ENCODE measurements at regions not wholly inside any gene's neighbourhood (a gene's known extent, or its start where the extent isn't known, plus 50 kb on each side); places are given as distances from the start of the nearest gene placed in this dataset.
A peak's percentile ranks its signal among the peaks of the same experiment; 100 is the strongest.

GRCh38 chr5:166952048-166952447 lies 1339.4 kb upstream of the WWC1 start:
- DNase-seq = no peak

GRCh38 chr5:166957782-166958181 lies 1333.7 kb upstream of the WWC1 start:
- no peak for DNase-seq

GRCh38 chr5:166959766-166960165 lies 1331.7 kb upstream of the WWC1 start:
- DNase-seq = no peak

- no peak for DNase-seq
These were observed 1330.4 kb upstream of the WWC1 start for GRCh38 chr5:166961028-166961427.

- DNase-seq = no peak
These were observed 1329.5 kb upstream of the WWC1 start for GRCh38 chr5:166961913-166962312.

GRCh38 chr5:166962461-166962860 lies 1329.0 kb upstream of the WWC1 start:
- no peak for DNase-seq

GRCh38 chr5:166963596-166963995 lies 1327.8 kb upstream of the WWC1 start:
- no peak for DNase-seq

- no peak for DNase-seq
These were observed 1313.5 kb upstream of the WWC1 start for GRCh38 chr5:166977911-166978422.

- no peak for DNase-seq
These were observed 1312.0 kb upstream of the WWC1 start for GRCh38 chr5:166979307-166979895.

GRCh38 chr5:166980666-166981065 lies 1310.8 kb upstream of the WWC1 start:
- DNase-seq = no peak

GRCh38 chr5:166982226-166982625 lies 1309.2 kb upstream of the WWC1 start:
- DNase-seq = no peak

- DNase-seq = no peak
These were observed 1299.8 kb upstream of the WWC1 start for GRCh38 chr5:166991601-166992000.

GRCh38 chr5:166992108-166992507 lies 1299.3 kb upstream of the WWC1 start:
- no peak for DNase-seq

- no peak for DNase-seq
These were observed 1298.3 kb upstream of the WWC1 start for GRCh38 chr5:166992874-166993722.

GRCh38 chr5:166994226-166994625 lies 1297.2 kb upstream of the WWC1 start:
- DNase-seq = no peak

GRCh38 chr5:167001246-167001645 lies 1290.2 kb upstream of the WWC1 start:
- peak; percentile 62 for DNase-seq

- DNase-seq = no peak
These were observed 1282.7 kb upstream of the WWC1 start for GRCh38 chr5:167008705-167009104.

GRCh38 chr5:167011196-167011595 lies 1280.2 kb upstream of the WWC1 start:
- DNase-seq = no peak

GRCh38 chr5:167012123-167013034 lies 1279.1 kb upstream of the WWC1 start:
- no peak for DNase-seq

- DNase-seq = no peak
These were observed 1276.9 kb upstream of the WWC1 start for GRCh38 chr5:167014401-167015056.

GRCh38 chr5:167020418-167020817 lies 1271.0 kb upstream of the WWC1 start:
- no peak for DNase-seq

GRCh38 chr5:167029488-167029887 lies 1262.0 kb upstream of the WWC1 start:
- DNase-seq = no peak
